HG03439 (cell line): ENCODE measurements at regions not wholly inside any gene's neighbourhood (a gene's known extent, or its start where the extent isn't known, plus 50 kb on each side); places are given as distances from the start of the nearest gene placed in this dataset.
A peak's percentile ranks its signal among the peaks of the same experiment; 100 is the strongest.

Experiments used
- ATAC-seq: cut with Tn5 transposase; IDR thresholded peaks from one replicate; pipeline ENCODE4 v1.9.1; 2021; ENCODE audit warnings: mild to moderate bottlenecking, moderate library complexity; ENCODE audit not compliant: unreplicated experiment

GRCh38 chr2:88832311-88832991 is 141.0 kb downstream of the RPIA start:
- no peak for ATAC-seq

GRCh38 chr2:88832992-88833389 is 141.5 kb downstream of the RPIA start:
- ATAC-seq, result no peak

GRCh38 chr2:88834376-88834775 is 142.9 kb downstream of the RPIA start:
- ATAC-seq, result no peak

GRCh38 chr2:88834866-88835265 is 143.4 kb downstream of the RPIA start:
- ATAC-seq, result no peak

- ATAC-seq, result no peak
These were observed 144.3 kb downstream of the RPIA start for GRCh38 chr2:88835726-88836125.

- no peak for ATAC-seq
These were observed 144.9 kb downstream of the RPIA start for GRCh38 chr2:88836351-88836750.

GRCh38 chr2:88837511-88838160 is 146.2 kb downstream of the RPIA start:
- no peak for ATAC-seq

GRCh38 chr2:88838165-88838635 is 146.7 kb downstream of the RPIA start:
- peak; percentile 63 for ATAC-seq

GRCh38 chr2:88841224-88841929 is 149.9 kb downstream of the RPIA start:
- no peak for ATAC-seq

GRCh38 chr2:88842656-88843460 is 151.4 kb downstream of the RPIA start:
- ATAC-seq, result no peak

- no peak for ATAC-seq
These were observed 152.2 kb downstream of the RPIA start for GRCh38 chr2:88843651-88844050.

- ATAC-seq, result no peak
These were observed 153.5 kb downstream of the RPIA start for GRCh38 chr2:88844960-88845359.

GRCh38 chr2:88845772-88846661 is 154.5 kb downstream of the RPIA start:
- ATAC-seq, result peak; percentile 85

- ATAC-seq, result no peak
These were observed 161.4 kb downstream of the RPIA start for GRCh38 chr2:88852753-88853402.

- no peak for ATAC-seq
These were observed 161.9 kb downstream of the RPIA start for GRCh38 chr2:88853403-88853790.

- ATAC-seq, result no peak
These were observed 163.1 kb downstream of the RPIA start for GRCh38 chr2:88854528-88854927.

- no peak for ATAC-seq
These were observed 164.3 kb downstream of the RPIA start for GRCh38 chr2:88855620-88856408.

- no peak for ATAC-seq
These were observed 165.1 kb downstream of the RPIA start for GRCh38 chr2:88856409-88857135.
